GM19397 (cell line): ENCODE measurements at regions not wholly inside any gene's neighbourhood (a gene's known extent, or its start where the extent isn't known, plus 50 kb on each side); places are given as distances from the start of the nearest gene placed in this dataset.
"Not testable (repeated sequence)": the region's sequence is repeated elsewhere in the genome, so short reads cannot be mapped to it uniquely, and the experiment has no call there.

ENCODE experiments used
- ATAC-seq: cut with Tn5 transposase; IDR thresholded peaks from one replicate; pipeline ENCODE4 v1.9.1; 2021; ENCODE audit warnings: mild to moderate bottlenecking, moderate library complexity; ENCODE audit not compliant: unreplicated experiment

GRCh38 chr17:71168053-71168741 is 952.6 kb upstream of the SOX9 start:
- no peak for ATAC-seq

- ATAC-seq, result no peak
These were observed 950.8 kb upstream of the SOX9 start for GRCh38 chr17:71170070-71170469.

GRCh38 chr17:71171270-71171669 is 949.5 kb upstream of the SOX9 start:
- ATAC-seq, result no peak

GRCh38 chr17:71173991-71174390 is 946.8 kb upstream of the SOX9 start:
- ATAC-seq, result no peak

GRCh38 chr17:71176331-71176730 is 944.5 kb upstream of the SOX9 start:
- ATAC-seq, result no peak

GRCh38 chr17:71176928-71177443 is 943.8 kb upstream of the SOX9 start:
- no peak for ATAC-seq

- no peak for ATAC-seq
These were observed 939.9 kb upstream of the SOX9 start for GRCh38 chr17:71180801-71181385.

- ATAC-seq, result no peak
These were observed 937.7 kb upstream of the SOX9 start for GRCh38 chr17:71183066-71183660.

GRCh38 chr17:71184716-71185115 is 936.1 kb upstream of the SOX9 start:
- no peak for ATAC-seq

- ATAC-seq, result no peak
These were observed 933.5 kb upstream of the SOX9 start for GRCh38 chr17:71187145-71187878.

- ATAC-seq, result no peak
These were observed 931.9 kb upstream of the SOX9 start for GRCh38 chr17:71188811-71189492.

- no peak for ATAC-seq
These were observed 931.4 kb upstream of the SOX9 start for GRCh38 chr17:71189493-71189831.

- no peak for ATAC-seq
These were observed 928.7 kb upstream of the SOX9 start for GRCh38 chr17:71192039-71192555.

- no peak for ATAC-seq
These were observed 928.0 kb upstream of the SOX9 start for GRCh38 chr17:71192848-71193247.

- no peak for ATAC-seq
These were observed 920.2 kb upstream of the SOX9 start for GRCh38 chr17:71200597-71200996.

- ATAC-seq, result no peak
These were observed 919.2 kb upstream of the SOX9 start for GRCh38 chr17:71201639-71202038.

GRCh38 chr17:71202449-71202848 is 918.4 kb upstream of the SOX9 start:
- ATAC-seq, result no peak

GRCh38 chr17:71203953-71204352 is 916.9 kb upstream of the SOX9 start:
- no peak for ATAC-seq

GRCh38 chr17:71205951-71206350 is 914.9 kb upstream of the SOX9 start:
- not testable (repeated sequence) for ATAC-seq

- no peak for ATAC-seq
These were observed 912.6 kb upstream of the SOX9 start for GRCh38 chr17:71208111-71208704.
